ENCODE measurements at regions not wholly inside any gene's neighbourhood (a gene's known extent, or its start where the extent isn't known, plus 50 kb on each side); places are given as distances from the start of the nearest gene placed in this dataset.

DNA sequence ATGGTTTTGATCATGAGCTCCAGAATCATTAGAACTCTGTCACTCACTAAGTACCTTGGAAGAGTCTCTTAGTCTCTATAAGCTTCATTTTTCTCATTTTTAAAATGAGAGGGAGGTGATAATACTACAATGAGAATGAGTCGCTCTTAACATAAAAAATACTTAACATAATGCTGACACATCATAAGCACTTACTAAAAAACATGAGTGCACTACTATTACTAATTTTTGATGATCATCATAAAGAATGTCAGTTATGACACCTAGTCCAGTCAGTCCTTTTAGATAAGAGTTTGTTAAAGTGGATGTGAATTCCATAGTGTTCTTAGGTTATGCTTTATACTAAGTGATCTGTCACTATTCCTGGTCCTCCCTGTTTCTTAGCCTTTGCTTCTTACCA, 200.4 kb upstream of the SLC24A2 start:
- no peak for TF ChIP-seq ZNF274 (IDR thresholded peaks at IDR 0.05; ENCODE audit: borderline replicate concordance, extremely low read depth, low read length)
- no peak for TF ChIP-seq SP1 (IDR thresholded peaks at IDR 0.05; ENCODE audit: low read depth, low read length)
- TF ChIP-seq, protein P1, sequence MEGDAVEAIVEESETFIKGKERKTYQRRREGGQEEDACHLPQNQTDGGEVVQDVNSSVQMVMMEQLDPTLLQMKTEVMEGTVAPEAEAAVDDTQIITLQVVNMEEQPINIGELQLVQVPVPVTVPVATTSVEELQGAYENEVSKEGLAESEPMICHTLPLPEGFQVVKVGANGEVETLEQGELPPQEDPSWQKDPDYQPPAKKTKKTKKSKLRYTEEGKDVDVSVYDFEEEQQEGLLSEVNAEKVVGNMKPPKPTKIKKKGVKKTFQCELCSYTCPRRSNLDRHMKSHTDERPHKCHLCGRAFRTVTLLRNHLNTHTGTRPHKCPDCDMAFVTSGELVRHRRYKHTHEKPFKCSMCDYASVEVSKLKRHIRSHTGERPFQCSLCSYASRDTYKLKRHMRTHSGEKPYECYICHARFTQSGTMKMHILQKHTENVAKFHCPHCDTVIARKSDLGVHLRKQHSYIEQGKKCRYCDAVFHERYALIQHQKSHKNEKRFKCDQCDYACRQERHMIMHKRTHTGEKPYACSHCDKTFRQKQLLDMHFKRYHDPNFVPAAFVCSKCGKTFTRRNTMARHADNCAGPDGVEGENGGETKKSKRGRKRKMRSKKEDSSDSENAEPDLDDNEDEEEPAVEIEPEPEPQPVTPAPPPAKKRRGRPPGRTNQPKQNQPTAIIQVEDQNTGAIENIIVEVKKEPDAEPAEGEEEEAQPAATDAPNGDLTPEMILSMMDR (IDR thresholded peaks at IDR 0.05; ENCODE audit: control extremely low read depth in 1 of 3, insufficient read depth in 1 of 3, low read depth in 1 of 3, low read length in 3 of 3) = no peak
- no peak for TF ChIP-seq CHD2 (IDR thresholded peaks at IDR 0.05; ENCODE audit: low read length)
- TF ChIP-seq POLR2AphosphoS5 (IDR thresholded peaks at IDR 0.05; ENCODE audit: low read depth, low read length) = no peak
- TF ChIP-seq CEBPB (IDR thresholded peaks at IDR 0.05; ENCODE audit: low read depth, low read length) = no peak
- no peak for TF ChIP-seq CBX5 (IDR thresholded peaks at IDR 0.05; ENCODE audit: low read depth, low read length)
- TF ChIP-seq POLR2A (IDR thresholded peaks at IDR 0.05; ENCODE audit: control extremely low read depth in 1 of 2, low read depth in 2 of 2, low read length in 2 of 2) = no peak

Measured in H1 (cell line).